Uterus (tissue), 2 donors: ENCODE measurements at regions not wholly inside any gene's neighbourhood (a gene's known extent, or its start where the extent isn't known, plus 50 kb on each side); places are given as distances from the start of the nearest gene placed in this dataset.

Experiments used
- POLR2A ChIP-seq, 2 donors: fragments of 450-650 bp; IDR thresholded peaks; one replicate each; pipeline ENCODE4 v1.6.1; 2016; ENCODE audit warnings: antibody characterized with exemption in 2 of 2, mild to moderate bottlenecking in 1 of 2, moderate library complexity in 1 of 2
- TF ChIP-seq, protein P1 (sequence below), 4 experiments: fragments of 200-600 bp in 2 of 4; fragments of 450-650 bp in 2 of 4; sonication (generic) in 2 of 4; IDR thresholded peaks; one replicate each; pipeline ENCODE4 v1.5.1; 2016 to 2019; ENCODE audit warnings: antibody characterized with exemption in 4 of 4, mild to moderate bottlenecking in 2 of 4, moderate library complexity in 1 of 4

- TF ChIP-seq, protein P1, sequence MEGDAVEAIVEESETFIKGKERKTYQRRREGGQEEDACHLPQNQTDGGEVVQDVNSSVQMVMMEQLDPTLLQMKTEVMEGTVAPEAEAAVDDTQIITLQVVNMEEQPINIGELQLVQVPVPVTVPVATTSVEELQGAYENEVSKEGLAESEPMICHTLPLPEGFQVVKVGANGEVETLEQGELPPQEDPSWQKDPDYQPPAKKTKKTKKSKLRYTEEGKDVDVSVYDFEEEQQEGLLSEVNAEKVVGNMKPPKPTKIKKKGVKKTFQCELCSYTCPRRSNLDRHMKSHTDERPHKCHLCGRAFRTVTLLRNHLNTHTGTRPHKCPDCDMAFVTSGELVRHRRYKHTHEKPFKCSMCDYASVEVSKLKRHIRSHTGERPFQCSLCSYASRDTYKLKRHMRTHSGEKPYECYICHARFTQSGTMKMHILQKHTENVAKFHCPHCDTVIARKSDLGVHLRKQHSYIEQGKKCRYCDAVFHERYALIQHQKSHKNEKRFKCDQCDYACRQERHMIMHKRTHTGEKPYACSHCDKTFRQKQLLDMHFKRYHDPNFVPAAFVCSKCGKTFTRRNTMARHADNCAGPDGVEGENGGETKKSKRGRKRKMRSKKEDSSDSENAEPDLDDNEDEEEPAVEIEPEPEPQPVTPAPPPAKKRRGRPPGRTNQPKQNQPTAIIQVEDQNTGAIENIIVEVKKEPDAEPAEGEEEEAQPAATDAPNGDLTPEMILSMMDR (IDR thresholded peaks at IDR 0.05) = no peak
- no peak for TF ChIP-seq POLR2A (IDR thresholded peaks at IDR 0.05)
Measured at GRCh38 chr2:12096051-12096787, 349.8 kb downstream of the LPIN1 start.
